ENCODE measurements at regions not wholly inside any gene's neighbourhood (a gene's known extent, or its start where the extent isn't known, plus 50 kb on each side); places are given as distances from the start of the nearest gene placed in this dataset.

- ATAC-seq (ENCODE audit: low FRiP score), result no peak
- no peak for TF ChIP-seq CTCF (IDR thresholded peaks at IDR 0.05)
- DNase-seq (ENCODE audit: low spot score), result no peak
Measured at GRCh38 chr6:138695193-138695592, 78.4 kb upstream of the CCDC28A start.

GRCh38 chr6:138714493-138714892 is 59.1 kb upstream of the CCDC28A start:
- ATAC-seq (ENCODE audit: low FRiP score) (no peak), DNase-seq (ENCODE audit: low spot score) (no peak)
- TF ChIP-seq CTCF (IDR thresholded peaks at IDR 0.05), result no peak

GRCh38 chr6:138716013-138716412 is 57.6 kb upstream of the CCDC28A start:
- no peak for ATAC-seq (ENCODE audit: low FRiP score)
- no peak for TF ChIP-seq CTCF (IDR thresholded peaks at IDR 0.05)
- no peak for DNase-seq (ENCODE audit: low spot score)

GRCh38 chr6:138716971-138717665 is 56.5 kb upstream of the CCDC28A start:
- TF ChIP-seq CTCF (IDR thresholded peaks at IDR 0.05), result no peak
- ATAC-seq (ENCODE audit: low FRiP score), result no peak
- DNase-seq (ENCODE audit: low spot score), result no peak

GRCh38 chr6:138719011-138719635 is 54.4 kb upstream of the CCDC28A start:
- TF ChIP-seq CTCF (IDR thresholded peaks at IDR 0.05), result no peak
- DNase-seq (ENCODE audit: low spot score), result no peak
- ATAC-seq (ENCODE audit: low FRiP score), result no peak

GRCh38 chr6:138719744-138720143 is 53.8 kb upstream of the CCDC28A start:
- TF ChIP-seq CTCF (IDR thresholded peaks at IDR 0.05), result no peak
- DNase-seq (ENCODE audit: low spot score) (no peak), ATAC-seq (ENCODE audit: low FRiP score) (no peak)
